M059J (cell line): ENCODE measurements at regions not wholly inside any gene's neighbourhood (a gene's known extent, or its start where the extent isn't known, plus 50 kb on each side); places are given as distances from the start of the nearest gene placed in this dataset.
"Not testable (repeated sequence)": the region's sequence is repeated elsewhere in the genome, so short reads cannot be mapped to it uniquely, and the experiment has no call there.

Experiments used
- DNase-seq: peaks from one replicate; pipeline ENCODE4 v3.0.0-alpha.2; 2012; ENCODE audit warnings: low read depth

GRCh38 chr12:30213166-30213565 is 429.4 kb upstream of the TMTC1 start:
- DNase-seq, result no peak

GRCh38 chr12:30211743-30212142 is 428.0 kb upstream of the TMTC1 start:
- no peak for DNase-seq

- no peak for DNase-seq
These were observed 420.2 kb upstream of the TMTC1 start for GRCh38 chr12:30203981-30204380.

GRCh38 chr12:30202521-30203254 is 418.9 kb upstream of the TMTC1 start:
- no peak for DNase-seq

- DNase-seq, result no peak
These were observed 417.8 kb upstream of the TMTC1 start for GRCh38 chr12:30201301-30202160.

- no peak for DNase-seq
These were observed 417.1 kb upstream of the TMTC1 start for GRCh38 chr12:30200864-30201263.

- peak; percentile 55 for DNase-seq
These were observed 413.8 kb upstream of the TMTC1 start for GRCh38 chr12:30197392-30198057.

- no peak for DNase-seq
These were observed 408.1 kb upstream of the TMTC1 start for GRCh38 chr12:30191696-30192455.

- no peak for DNase-seq
These were observed 405.0 kb upstream of the TMTC1 start for GRCh38 chr12:30188602-30189326.

GRCh38 chr12:30187426-30187825 is 403.7 kb upstream of the TMTC1 start:
- DNase-seq, result no peak

- no peak for DNase-seq
These were observed 397.6 kb upstream of the TMTC1 start for GRCh38 chr12:30181334-30181733.

GRCh38 chr12:30180602-30181001 is 396.9 kb upstream of the TMTC1 start:
- no peak for DNase-seq

GRCh38 chr12:30178916-30179315 is 395.2 kb upstream of the TMTC1 start:
- DNase-seq, result no peak

GRCh38 chr12:30169839-30170591 is 386.3 kb upstream of the TMTC1 start:
- DNase-seq, result no peak

GRCh38 chr12:30166006-30166795 is 382.5 kb upstream of the TMTC1 start:
- DNase-seq, result no peak

GRCh38 chr12:30164382-30165318 is 380.9 kb upstream of the TMTC1 start:
- no peak for DNase-seq

GRCh38 chr12:30156833-30157232 is 373.1 kb upstream of the TMTC1 start:
- DNase-seq, result not testable (repeated sequence)

- DNase-seq, result peak; percentile 4
These were observed 371.4 kb upstream of the TMTC1 start for GRCh38 chr12:30155001-30155730.
